RWPE1 (cell line): ENCODE measurements at regions not wholly inside any gene's neighbourhood (a gene's known extent, or its start where the extent isn't known, plus 50 kb on each side); places are given as distances from the start of the nearest gene placed in this dataset.
"Not testable (repeated sequence)": the region's sequence is repeated elsewhere in the genome, so short reads cannot be mapped to it uniquely, and the experiment has no call there.

Experiments
- CTCF ChIA-PET: fragments of 350-600 bp; sonication (Branson Sonifier 250); formaldehyde crosslinking; extraction: SDS; loops from one replicate; lab custom pipeline; 2021; lab: Yijun Ruan, JAX
- POLR2A ChIA-PET: fragments of 400-600 bp; formaldehyde crosslinking; extraction: SDS; loops from one replicate; lab custom pipeline; 2020; ENCODE audit warnings: antibody characterized with exemption; ENCODE audit not compliant: low non-redundant PET; lab: Yijun Ruan, JAX
- DNase-seq: peaks from one replicate; pipeline ENCODE4 v3.0.0; 2012; ENCODE audit warnings: low spot score
- H3K27ac ChIP-seq: fragments of 450-650 bp; 2 replicates; pipeline ENCODE4 v1.5.1; 2017
- CTCF ChIP-seq: fragments of 450-650 bp; conservative IDR thresholded peaks from 2 replicates; pipeline ENCODE4 v1.5.1; 2017; ENCODE audit warnings: low read depth, mild to moderate bottlenecking

- no peak for TF ChIP-seq CTCF
- no peak for DNase-seq
- ChIA-PET CTCF (no interaction called here), POLR2A (no interaction called here)
- H3K27ac ChIP-seq, result no peak overlapping the region
Measured at GRCh38 chr5:1639757-1640156, 116.0 kb upstream of the LPCAT1 start.

GRCh38 chr5:1638658-1639400, 115.1 kb upstream of the LPCAT1 start:
- POLR2A ChIA-PET, result no interaction called here
- no peak overlapping the region for H3K27ac ChIP-seq
- CTCF ChIA-PET, result no interaction called here
- TF ChIP-seq CTCF, result no peak
- DNase-seq, result no peak

GRCh38 chr5:1637639-1638481, 114.1 kb upstream of the LPCAT1 start:
- no peak for TF ChIP-seq CTCF
- DNase-seq, result no peak
- ChIA-PET POLR2A (no interaction called here), CTCF (no interaction called here)
- H3K27ac ChIP-seq, result no peak overlapping the region

GRCh38 chr5:1636981-1637638, 113.3 kb upstream of the LPCAT1 start:
- no peak for DNase-seq
- H3K27ac ChIP-seq, result no peak overlapping the region
- CTCF ChIA-PET, result no interaction called here
- POLR2A ChIA-PET, result no interaction called here
- TF ChIP-seq CTCF, result no peak

- CTCF ChIA-PET, POLR2A ChIA-PET, H3K27ac ChIP-seq, DNase-seq: not testable (repeated sequence)
Measured at GRCh38 chr5:1636208-1636770, 112.5 kb upstream of the LPCAT1 start.

- CTCF ChIA-PET, H3K27ac ChIP-seq, DNase-seq, POLR2A ChIA-PET: not testable (repeated sequence)
Measured at GRCh38 chr5:1635477-1635876, 111.7 kb upstream of the LPCAT1 start.

GRCh38 chr5:1634337-1634661, 110.5 kb upstream of the LPCAT1 start:
- DNase-seq, result no peak
- TF ChIP-seq CTCF, result no peak
- peak overlapping the region; percentile 78 for H3K27ac ChIP-seq
- POLR2A ChIA-PET, result interaction anchor here (0.6 kb wide), 1 partner anchor 11 kb away, joined by 3 read pairs; no protein-coding TSS in a partner anchor
- CTCF ChIA-PET, result interaction anchor here (0.7 kb wide), 1 partner anchor 11 kb away, joined by 4 read pairs; no protein-coding TSS in a partner anchor
